ENCODE measurements at regions not wholly inside any gene's neighbourhood (a gene's known extent, or its start where the extent isn't known, plus 50 kb on each side); places are given as distances from the start of the nearest gene placed in this dataset.

DNA sequence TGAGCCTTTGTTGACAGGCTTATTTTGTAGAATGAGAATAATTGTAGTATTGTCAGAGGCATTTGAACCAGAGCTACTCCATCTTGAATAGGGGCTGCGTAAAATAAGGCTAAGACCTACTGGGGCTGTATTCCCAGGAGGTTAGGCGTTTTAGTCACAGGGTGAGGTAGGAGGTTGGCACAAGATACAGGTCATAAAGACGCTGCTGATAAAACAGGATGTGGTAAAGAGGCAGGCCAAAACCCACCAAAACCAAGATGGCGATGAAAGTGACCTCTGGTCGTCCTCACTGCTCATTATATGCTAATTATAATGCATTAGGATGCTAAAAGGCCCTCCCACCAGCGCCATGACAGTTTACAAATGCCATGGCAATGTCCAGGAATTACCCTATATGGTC lies 82.7 kb downstream of the PFDN4 start (continued):
- TF ChIP-seq, protein P1, sequence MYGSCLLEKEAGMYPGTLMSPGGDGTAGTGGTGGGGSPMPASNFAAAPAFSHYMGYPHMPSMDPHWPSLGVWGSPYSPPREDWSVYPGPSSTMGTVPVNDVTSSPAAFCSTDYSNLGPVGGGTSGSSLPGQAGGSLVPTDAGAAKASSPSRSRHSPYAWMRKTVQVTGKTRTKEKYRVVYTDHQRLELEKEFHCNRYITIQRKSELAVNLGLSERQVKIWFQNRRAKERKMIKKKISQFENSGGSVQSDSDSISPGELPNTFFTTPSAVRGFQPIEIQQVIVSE (CRISPR knock-in tag; IDR thresholded peaks at IDR 0.05; ENCODE audit: borderline replicate concordance): no peak

DNA sequence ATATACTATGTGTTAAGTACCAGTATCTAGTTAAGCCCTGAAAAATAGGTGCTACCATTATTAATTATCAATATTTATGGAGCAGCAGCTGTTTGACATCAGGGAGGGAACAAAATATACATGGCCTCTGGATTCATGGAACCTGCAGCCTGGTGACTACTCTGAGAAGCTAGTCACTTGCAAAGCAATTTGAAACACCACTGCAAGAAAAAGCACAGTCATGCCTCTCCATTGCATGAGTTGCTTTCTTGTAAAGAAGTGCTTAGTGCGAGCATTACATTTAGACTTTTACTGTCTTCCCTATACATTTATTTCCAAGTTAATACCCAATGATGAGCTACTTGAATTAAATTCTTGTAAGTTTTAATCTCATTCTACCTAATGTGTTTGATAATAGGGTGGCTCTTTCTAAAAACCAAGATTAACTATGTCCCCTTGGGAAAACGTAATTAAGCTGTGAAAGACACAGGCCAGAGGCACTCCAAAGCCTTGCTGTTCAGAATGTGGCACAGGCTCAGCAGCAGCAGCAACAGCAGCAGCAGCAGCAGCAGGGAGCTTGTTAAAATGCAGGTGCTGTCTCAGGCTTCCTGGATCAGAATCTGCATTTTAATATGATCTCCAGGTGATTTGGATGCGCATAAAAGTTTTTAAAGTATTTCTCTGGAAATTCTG lies 83.6 kb downstream of the PFDN4 start:
- no peak for DNase-seq (ENCODE audit: low spot score)
- Mint-ChIP-seq H3K27me3 (ENCODE audit: low read depth) (no peaks in the 10 kb centered on the region), H3K4me3 (peak overlapping the region; percentile 16; the same call in 1 of the 2 replicates), H3K27ac (peak overlapping the region; percentile 82), H3K4me1 (peaks cover 36% of the 10 kb centered on the region), H3K36me3 (no peaks in the 10 kb centered on the region), H3K9me3 (no peaks in the 10 kb centered on the region)
- TF ChIP-seq NR1H2 (CRISPR knock-in tag; IDR thresholded peaks at IDR 0.05): no peak
- no peak for TF ChIP-seq NR3C1 (CRISPR knock-in tag; conservative IDR thresholded peaks at IDR 0.05; ENCODE audit: low read depth)
- TF ChIP-seq ZNF281 (CRISPR knock-in tag; IDR thresholded peaks at IDR 0.05): no peak
- no peak for TF ChIP-seq GRHL2 (CRISPR knock-in tag; IDR thresholded peaks at IDR 0.05; ENCODE audit: insufficient replicate concordance, severe bottlenecking)
- TF ChIP-seq TCF7 (CRISPR knock-in tag; IDR thresholded peaks at IDR 0.05; ENCODE audit: low read depth): no peak
- TF ChIP-seq GTF2I (CRISPR knock-in tag; conservative IDR thresholded peaks at IDR 0.05): no peak
- TF ChIP-seq ZNF416 (CRISPR knock-in tag; IDR thresholded peaks at IDR 0.05): no peak
- TF ChIP-seq TEAD4 (CRISPR knock-in tag; IDR thresholded peaks at IDR 0.05): no peak
- TF ChIP-seq, protein P2, sequence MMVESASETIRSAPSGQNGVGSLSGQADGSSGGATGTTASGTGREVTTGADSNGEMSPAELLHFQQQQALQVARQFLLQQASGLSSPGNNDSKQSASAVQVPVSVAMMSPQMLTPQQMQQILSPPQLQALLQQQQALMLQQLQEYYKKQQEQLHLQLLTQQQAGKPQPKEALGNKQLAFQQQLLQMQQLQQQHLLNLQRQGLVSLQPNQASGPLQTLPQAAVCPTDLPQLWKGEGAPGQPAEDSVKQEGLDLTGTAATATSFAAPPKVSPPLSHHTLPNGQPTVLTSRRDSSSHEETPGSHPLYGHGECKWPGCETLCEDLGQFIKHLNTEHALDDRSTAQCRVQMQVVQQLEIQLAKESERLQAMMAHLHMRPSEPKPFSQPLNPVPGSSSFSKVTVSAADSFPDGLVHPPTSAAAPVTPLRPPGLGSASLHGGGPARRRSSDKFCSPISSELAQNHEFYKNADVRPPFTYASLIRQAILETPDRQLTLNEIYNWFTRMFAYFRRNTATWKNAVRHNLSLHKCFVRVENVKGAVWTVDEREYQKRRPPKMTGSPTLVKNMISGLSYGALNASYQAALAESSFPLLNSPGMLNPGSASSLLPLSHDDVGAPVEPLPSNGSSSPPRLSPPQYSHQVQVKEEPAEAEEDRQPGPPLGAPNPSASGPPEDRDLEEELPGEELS (CRISPR knock-in tag; IDR thresholded peaks at IDR 0.05): no peak
- TF ChIP-seq, protein P3, sequence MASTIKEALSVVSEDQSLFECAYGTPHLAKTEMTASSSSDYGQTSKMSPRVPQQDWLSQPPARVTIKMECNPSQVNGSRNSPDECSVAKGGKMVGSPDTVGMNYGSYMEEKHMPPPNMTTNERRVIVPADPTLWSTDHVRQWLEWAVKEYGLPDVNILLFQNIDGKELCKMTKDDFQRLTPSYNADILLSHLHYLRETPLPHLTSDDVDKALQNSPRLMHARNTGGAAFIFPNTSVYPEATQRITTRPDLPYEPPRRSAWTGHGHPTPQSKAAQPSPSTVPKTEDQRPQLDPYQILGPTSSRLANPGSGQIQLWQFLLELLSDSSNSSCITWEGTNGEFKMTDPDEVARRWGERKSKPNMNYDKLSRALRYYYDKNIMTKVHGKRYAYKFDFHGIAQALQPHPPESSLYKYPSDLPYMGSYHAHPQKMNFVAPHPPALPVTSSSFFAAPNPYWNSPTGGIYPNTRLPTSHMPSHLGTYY (CRISPR knock-in tag; IDR thresholded peaks at IDR 0.05): no peak
- no peak for TF ChIP-seq E2F4 (CRISPR knock-in tag; IDR thresholded peaks at IDR 0.05; ENCODE audit: borderline replicate concordance, low read depth)
- no peak for TF ChIP-seq ATF3 (CRISPR knock-in tag; conservative IDR thresholded peaks at IDR 0.05)
- no peak for TF ChIP-seq ZNF425 (CRISPR knock-in tag; conservative IDR thresholded peaks at IDR 0.05)
- no peak for TF ChIP-seq ZNF396 (CRISPR knock-in tag; IDR thresholded peaks at IDR 0.05; ENCODE audit: borderline replicate concordance)
- ChIA-PET CTCF (interaction anchor here (0.5 to 1.3 kb wide), 5 partner anchors 10 to 920 kb away, joined by 3 read pairs; partner anchors contain the start of gene PFDN4), POLR2A (no interaction called here)
- ATAC-seq: peak; percentile 83
